ENCODE measurements at regions not wholly inside any gene's neighbourhood (a gene's known extent, or its start where the extent isn't known, plus 50 kb on each side); places are given as distances from the start of the nearest gene placed in this dataset.

DNA sequence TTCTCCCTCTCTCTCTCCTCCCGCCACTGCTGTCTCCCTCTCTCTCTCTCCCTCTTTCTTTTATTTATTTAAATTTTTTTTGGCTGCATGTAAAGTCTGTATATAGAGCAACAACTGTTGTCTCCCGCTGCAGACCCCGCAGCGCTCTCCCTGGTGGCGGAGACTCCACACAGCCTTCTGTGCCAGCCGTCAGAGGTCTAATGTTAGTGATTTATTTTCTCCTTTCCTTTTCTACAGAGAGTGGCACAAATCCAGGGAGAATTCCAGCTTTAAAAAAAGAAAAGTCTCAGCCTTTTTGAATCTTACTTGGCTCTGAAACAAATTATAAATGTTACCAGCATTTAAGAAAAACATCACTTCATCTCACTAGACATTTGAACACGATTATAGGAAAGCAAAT lies 106.2 kb downstream of the FAM9B start:
- no peak for DNase-seq (ENCODE audit: low read depth)
- H3K4me3 ChIP-seq (ENCODE audit: control insufficient read depth, low read depth, low read length) = no peak overlapping the region
- TF ChIP-seq, protein P1, sequence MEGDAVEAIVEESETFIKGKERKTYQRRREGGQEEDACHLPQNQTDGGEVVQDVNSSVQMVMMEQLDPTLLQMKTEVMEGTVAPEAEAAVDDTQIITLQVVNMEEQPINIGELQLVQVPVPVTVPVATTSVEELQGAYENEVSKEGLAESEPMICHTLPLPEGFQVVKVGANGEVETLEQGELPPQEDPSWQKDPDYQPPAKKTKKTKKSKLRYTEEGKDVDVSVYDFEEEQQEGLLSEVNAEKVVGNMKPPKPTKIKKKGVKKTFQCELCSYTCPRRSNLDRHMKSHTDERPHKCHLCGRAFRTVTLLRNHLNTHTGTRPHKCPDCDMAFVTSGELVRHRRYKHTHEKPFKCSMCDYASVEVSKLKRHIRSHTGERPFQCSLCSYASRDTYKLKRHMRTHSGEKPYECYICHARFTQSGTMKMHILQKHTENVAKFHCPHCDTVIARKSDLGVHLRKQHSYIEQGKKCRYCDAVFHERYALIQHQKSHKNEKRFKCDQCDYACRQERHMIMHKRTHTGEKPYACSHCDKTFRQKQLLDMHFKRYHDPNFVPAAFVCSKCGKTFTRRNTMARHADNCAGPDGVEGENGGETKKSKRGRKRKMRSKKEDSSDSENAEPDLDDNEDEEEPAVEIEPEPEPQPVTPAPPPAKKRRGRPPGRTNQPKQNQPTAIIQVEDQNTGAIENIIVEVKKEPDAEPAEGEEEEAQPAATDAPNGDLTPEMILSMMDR (IDR thresholded peaks at IDR 0.05; ENCODE audit: control insufficient read depth, insufficient read depth, low read depth, low read length, missing control alignments) = no peak

DNA sequence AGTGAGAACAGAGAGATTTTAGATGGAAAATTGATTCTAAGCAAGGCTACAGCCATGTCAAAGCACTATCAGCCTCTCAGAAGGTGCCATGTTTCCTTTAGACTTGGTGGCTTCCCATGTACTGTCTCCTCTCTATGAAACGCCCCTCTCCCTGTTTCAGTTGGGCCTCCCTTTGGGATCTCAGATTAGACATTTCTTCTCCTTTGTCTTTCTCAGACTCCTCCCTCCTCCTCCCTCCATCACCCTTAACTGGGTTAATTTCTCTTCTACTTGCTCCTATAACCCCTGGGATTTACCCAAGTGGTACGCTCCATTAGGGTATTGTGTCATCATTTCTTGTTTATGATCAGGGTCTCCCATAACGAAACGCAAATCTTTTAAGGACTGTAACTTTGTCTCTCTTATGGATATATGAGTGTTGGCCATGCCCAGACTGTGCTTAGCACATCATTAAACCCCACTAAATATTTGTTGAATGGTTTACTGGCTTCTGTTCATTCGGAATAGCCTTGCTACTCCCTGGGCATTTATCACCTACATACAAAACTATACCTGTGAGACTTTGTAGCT lies 106.8 kb downstream of the FAM9B start:
- TF ChIP-seq, protein P1 (IDR thresholded peaks at IDR 0.05; ENCODE audit: control insufficient read depth, insufficient read depth, low read depth, low read length, missing control alignments) = no peak
- no peak overlapping the region for H3K4me3 ChIP-seq (ENCODE audit: control insufficient read depth, low read depth, low read length)
- DNase-seq (ENCODE audit: low read depth) = no peak

DNA sequence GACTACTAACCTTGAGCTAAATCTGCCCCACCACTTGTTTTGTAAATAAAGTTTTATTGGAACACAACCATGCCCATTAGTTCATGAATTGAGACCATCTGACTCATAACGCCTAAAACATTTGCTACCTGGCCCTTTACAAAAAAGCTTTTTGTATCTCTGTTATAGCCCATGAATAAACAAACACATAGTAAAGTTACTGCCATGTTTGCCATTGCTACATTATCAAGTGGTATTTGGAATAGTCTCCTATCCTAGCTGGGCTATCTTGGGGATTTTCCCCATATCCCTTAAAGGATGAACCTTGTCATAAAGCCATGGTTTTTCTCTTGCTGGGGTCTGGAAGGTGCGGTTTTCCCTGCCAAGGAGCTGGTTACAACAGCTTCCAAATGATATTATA lies 112.3 kb downstream of the FAM9B start:
- H3K4me3 ChIP-seq (ENCODE audit: control insufficient read depth, low read depth, low read length) = no peak overlapping the region
- no peak for DNase-seq (ENCODE audit: low read depth)
- TF ChIP-seq, protein P1 (IDR thresholded peaks at IDR 0.05; ENCODE audit: control insufficient read depth, insufficient read depth, low read depth, low read length, missing control alignments) = no peak

DNA sequence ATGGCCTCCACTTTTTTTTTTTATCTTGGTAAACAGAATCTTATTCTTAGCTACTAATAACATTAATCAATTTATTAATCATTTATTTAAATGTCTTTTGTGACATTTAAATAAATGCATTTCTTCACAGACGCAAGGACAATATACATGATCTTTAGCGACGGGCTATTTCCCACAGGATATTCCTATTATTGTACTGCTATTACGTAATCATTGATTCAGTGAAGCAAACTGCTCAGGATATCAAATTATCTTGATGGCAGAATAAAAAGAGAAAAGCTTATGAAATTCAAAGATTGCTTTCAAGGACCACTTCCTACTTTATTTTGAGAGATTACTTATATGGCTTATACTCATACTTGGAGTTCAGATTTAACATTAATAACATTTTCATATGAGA lies 114.1 kb downstream of the FAM9B start:
- TF ChIP-seq, protein P1 (IDR thresholded peaks at IDR 0.05; ENCODE audit: control insufficient read depth, insufficient read depth, low read depth, low read length, missing control alignments) = no peak
- DNase-seq (ENCODE audit: low read depth) = no peak
- H3K4me3 ChIP-seq (ENCODE audit: control insufficient read depth, low read depth, low read length) = no peak overlapping the region

DNA sequence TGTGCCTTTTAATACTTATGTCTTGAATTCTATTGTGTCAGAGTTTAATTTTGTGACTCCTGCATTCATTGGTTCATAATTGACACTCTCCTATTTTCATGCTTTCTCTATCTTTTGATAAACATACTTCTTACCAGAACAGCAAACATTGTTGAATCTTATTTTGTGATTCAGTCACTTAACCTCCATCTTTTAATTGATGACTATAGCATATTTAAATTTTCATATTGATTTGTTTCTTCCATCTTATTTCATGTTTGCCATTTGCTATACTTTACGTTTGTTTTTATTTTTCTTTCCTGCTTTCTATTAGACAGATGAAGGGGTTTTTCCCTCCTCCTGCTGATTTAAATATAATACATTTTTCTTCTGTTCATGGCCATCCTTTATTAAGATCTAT lies 115.5 kb upstream of the FAM9A start:
- TF ChIP-seq, protein P1 (IDR thresholded peaks at IDR 0.05; ENCODE audit: control insufficient read depth, insufficient read depth, low read depth, low read length, missing control alignments) = no peak
- no peak overlapping the region for H3K4me3 ChIP-seq (ENCODE audit: control insufficient read depth, low read depth, low read length)
- no peak for DNase-seq (ENCODE audit: low read depth)

DNA sequence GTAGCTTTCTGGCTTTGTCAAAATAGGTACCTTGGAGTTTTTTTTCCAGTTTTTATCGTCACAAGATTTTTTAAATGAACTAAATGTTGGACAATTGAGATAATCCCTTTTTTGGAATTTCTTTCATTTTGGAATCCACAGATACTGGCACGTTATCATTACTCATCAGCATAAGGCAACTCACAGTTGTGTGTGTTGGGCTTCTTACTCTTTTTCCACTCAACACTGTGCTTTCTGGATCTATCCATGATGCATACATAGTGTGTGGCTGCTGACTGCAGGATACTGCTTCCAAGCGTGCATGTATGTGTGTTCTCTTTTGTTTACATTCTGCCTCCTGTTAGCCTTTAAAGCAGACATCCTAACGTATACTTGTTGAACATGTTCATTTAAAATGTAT lies 113.5 kb upstream of the FAM9A start:
- TF ChIP-seq, protein P1 (IDR thresholded peaks at IDR 0.05; ENCODE audit: control insufficient read depth, insufficient read depth, low read depth, low read length, missing control alignments) = no peak
- no peak for DNase-seq (ENCODE audit: low read depth)
- no peak overlapping the region for H3K4me3 ChIP-seq (ENCODE audit: control insufficient read depth, low read depth, low read length)

Measured in AG09309 (cell line).